Endodermal cell (in vitro differentiated cells): ENCODE measurements at regions not wholly inside any gene's neighbourhood (a gene's known extent, or its start where the extent isn't known, plus 50 kb on each side); places are given as distances from the start of the nearest gene placed in this dataset.

Experiments
- DNase-seq: peaks from one replicate; pipeline ENCODE4 v3.0.0-alpha.2; 2017
- H3K27ac ChIP-seq: 2 replicates; pipeline ENCODE4 v1.5.1; 2013; ENCODE audit warnings: mild to moderate bottlenecking, low read depth, low read length, moderate library complexity
- H3K27me3 ChIP-seq: 2 replicates; pipeline ENCODE4 v1.6.1; 2013; ENCODE audit warnings: mild to moderate bottlenecking, low read length, moderate library complexity; ENCODE audit not compliant: insufficient read depth, control insufficient read depth, poor library complexity, severe bottlenecking
- H3K36me3 ChIP-seq: 2 replicates; pipeline ENCODE4 v1.7.0; 2013; ENCODE audit warnings: mild to moderate bottlenecking, low read length, moderate library complexity; ENCODE audit not compliant: control insufficient read depth, insufficient read depth
- H3K4me1 ChIP-seq: one replicate; pipeline ENCODE4 v1.7.0; 2013; ENCODE audit warnings: low read length; ENCODE audit not compliant: control insufficient read depth, insufficient read depth
- H3K4me3 ChIP-seq: 2 replicates; pipeline ENCODE4 v1.5.1; 2013; ENCODE audit warnings: mild to moderate bottlenecking, low read length, moderate library complexity
- H3K9ac ChIP-seq: 2 replicates; pipeline ENCODE4 v1.6.1; 2013; ENCODE audit warnings: mild to moderate bottlenecking, low read length, moderate library complexity; ENCODE audit not compliant: poor library complexity, severe bottlenecking; ENCODE audit errors: extremely low read depth
- H3K9me3 ChIP-seq: 2 replicates; pipeline ENCODE4 v1.6.1; 2013; ENCODE audit warnings: mild to moderate bottlenecking, low read length, moderate library complexity; ENCODE audit not compliant: control insufficient read depth
- H3K27ac Mint-ChIP-seq: 2 replicates; pipeline ENCODE4 v1.8.0; 2020; ENCODE audit warnings: mixed read lengths
- H3K27me3 Mint-ChIP-seq: 2 replicates; pipeline ENCODE4 v1.8.0; 2021; ENCODE audit warnings: mild to moderate bottlenecking, mixed read lengths; ENCODE audit not compliant: insufficient read depth
- H3K36me3 Mint-ChIP-seq: 2 replicates; pipeline ENCODE4 v1.8.0; 2020; ENCODE audit warnings: low read depth, mixed read lengths
- H3K4me1 Mint-ChIP-seq: 2 replicates; pipeline ENCODE4 v1.8.0; 2020; ENCODE audit warnings: mixed read lengths
- H3K4me3 Mint-ChIP-seq: 2 replicates; pipeline ENCODE4 v1.8.0; 2020; ENCODE audit warnings: mild to moderate bottlenecking, moderate library complexity, mixed read lengths
- H3K9me3 Mint-ChIP-seq: 2 replicates; pipeline ENCODE4 v1.8.0; 2020; ENCODE audit warnings: mild to moderate bottlenecking, mixed read lengths
- WGBS, 2 experiments: methylation state at CpG; one replicate each; pipeline versions ENCODE4 v1.1.5 to v1.1.7; 2013; ENCODE audit warnings: missing lambda C conversion rate in 2 of 2, mixed read lengths in 1 of 2; ENCODE audit not compliant: insufficient coverage in 1 of 2, insufficient read length in 1 of 2; 5-methylcytosine and 5-hydroxymethylcytosine counted together
- TF ChIP-seq, protein P1 (sequence below): fragments of 200-600 bp; sonication (generic); conservative IDR thresholded peaks from 2 replicates; pipeline ENCODE4 v1.5.0; 2021; ENCODE audit warnings: antibody characterized with exemption, mild to moderate bottlenecking

GRCh38 chr10:9195385-9195784 is 1140.9 kb downstream of the GATA3 start:
- TF ChIP-seq, protein P1, sequence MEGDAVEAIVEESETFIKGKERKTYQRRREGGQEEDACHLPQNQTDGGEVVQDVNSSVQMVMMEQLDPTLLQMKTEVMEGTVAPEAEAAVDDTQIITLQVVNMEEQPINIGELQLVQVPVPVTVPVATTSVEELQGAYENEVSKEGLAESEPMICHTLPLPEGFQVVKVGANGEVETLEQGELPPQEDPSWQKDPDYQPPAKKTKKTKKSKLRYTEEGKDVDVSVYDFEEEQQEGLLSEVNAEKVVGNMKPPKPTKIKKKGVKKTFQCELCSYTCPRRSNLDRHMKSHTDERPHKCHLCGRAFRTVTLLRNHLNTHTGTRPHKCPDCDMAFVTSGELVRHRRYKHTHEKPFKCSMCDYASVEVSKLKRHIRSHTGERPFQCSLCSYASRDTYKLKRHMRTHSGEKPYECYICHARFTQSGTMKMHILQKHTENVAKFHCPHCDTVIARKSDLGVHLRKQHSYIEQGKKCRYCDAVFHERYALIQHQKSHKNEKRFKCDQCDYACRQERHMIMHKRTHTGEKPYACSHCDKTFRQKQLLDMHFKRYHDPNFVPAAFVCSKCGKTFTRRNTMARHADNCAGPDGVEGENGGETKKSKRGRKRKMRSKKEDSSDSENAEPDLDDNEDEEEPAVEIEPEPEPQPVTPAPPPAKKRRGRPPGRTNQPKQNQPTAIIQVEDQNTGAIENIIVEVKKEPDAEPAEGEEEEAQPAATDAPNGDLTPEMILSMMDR, result no peak
- WGBS, 2 experiments, result 80% methylated on average over 2 of the region's 2 CpGs; no CpG with 5 or more reads in 1 of the 2 experiments
- H3K27ac Mint-ChIP-seq, result no peak overlapping the region
- H3K36me3 ChIP-seq, result no peaks in the 10 kb centered on the region
- no peak overlapping the region for H3K9ac ChIP-seq
- H3K4me1 ChIP-seq, result no peaks in the 10 kb centered on the region
- H3K27me3 Mint-ChIP-seq, result peaks cover 14% of the 10 kb centered on the region
- DNase-seq, result no peak
- H3K36me3 Mint-ChIP-seq, result no peaks in the 10 kb centered on the region
- H3K27ac ChIP-seq, result no peak overlapping the region
- no peaks in the 10 kb centered on the region for H3K9me3 Mint-ChIP-seq
- no peaks in the 10 kb centered on the region for H3K4me1 Mint-ChIP-seq
- H3K4me3 Mint-ChIP-seq, result no peak overlapping the region
- no peaks in the 10 kb centered on the region for H3K9me3 ChIP-seq
- H3K27me3 ChIP-seq, result peaks cover 7% of the 10 kb centered on the region
- H3K4me3 ChIP-seq, result no peak overlapping the region

GRCh38 chr10:9198611-9199010 is 1144.1 kb downstream of the GATA3 start:
- no peaks in the 10 kb centered on the region for H3K9me3 ChIP-seq
- peaks cover 12% of the 10 kb centered on the region for H3K27me3 Mint-ChIP-seq
- TF ChIP-seq, protein P1, result no peak
- H3K4me3 ChIP-seq, result no peak overlapping the region
- H3K4me1 ChIP-seq, result no peaks in the 10 kb centered on the region
- peaks cover 13% of the 10 kb centered on the region for H3K27me3 ChIP-seq
- no peak overlapping the region for H3K4me3 Mint-ChIP-seq
- no peaks in the 10 kb centered on the region for H3K4me1 Mint-ChIP-seq
- no peak overlapping the region for H3K27ac Mint-ChIP-seq
- H3K27ac ChIP-seq, result no peak overlapping the region
- no peak overlapping the region for H3K9ac ChIP-seq
- no peaks in the 10 kb centered on the region for H3K9me3 Mint-ChIP-seq
- no peaks in the 10 kb centered on the region for H3K36me3 ChIP-seq
- no peak for DNase-seq
- WGBS, 2 experiments, result 40 to 84% methylated on average over 1 to 4 of the region's 4 CpGs
- no peaks in the 10 kb centered on the region for H3K36me3 Mint-ChIP-seq

- Histone ChIP-seq H3K4me3 (no peak overlapping the region), H3K9me3 (no peaks in the 10 kb centered on the region), H3K27me3 (peaks cover 6% of the 10 kb centered on the region), H3K4me1 (no peaks in the 10 kb centered on the region), H3K27ac (no peak overlapping the region), H3K9ac (no peak overlapping the region), H3K36me3 (no peaks in the 10 kb centered on the region)
- H3K4me1 Mint-ChIP-seq, result no peaks in the 10 kb centered on the region
- no peak overlapping the region for H3K27ac Mint-ChIP-seq
- H3K27me3 Mint-ChIP-seq, result peaks cover 18% of the 10 kb centered on the region
- no peak overlapping the region for H3K4me3 Mint-ChIP-seq
- no peaks in the 10 kb centered on the region for H3K9me3 Mint-ChIP-seq
- TF ChIP-seq, protein P1, result no peak
- no peaks in the 10 kb centered on the region for H3K36me3 Mint-ChIP-seq
- 86 to 100% methylated on average over 1 of the region's 1 CpG for whole genome bisulfite sequencing, 2 experiments
- no peak for DNase-seq
Measured at GRCh38 chr10:9205558-9205957, 1151.1 kb downstream of the GATA3 start.
